PC-9 (cell line): ENCODE measurements at regions not wholly inside any gene's neighbourhood (a gene's known extent, or its start where the extent isn't known, plus 50 kb on each side); places are given as distances from the start of the nearest gene placed in this dataset.
"Not testable (repeated sequence)": the region's sequence is repeated elsewhere in the genome, so short reads cannot be mapped to it uniquely, and the experiment has no call there.

Experiments used
- BruUV-seq: library from RNA; stranded (reverse); fragments of 400-500 nt; replicated peaks from 2 replicates; lab custom pipeline; 2021; lab: Mats Ljungman, UMichigan
- CTCF ChIA-PET: fragments of 300-600 bp; sonication (Branson Sonifier 250); formaldehyde crosslinking; loops from one replicate; lab custom pipeline; 2022; ENCODE audit warnings: antibody characterized with exemption; lab: Charles Lee
- POLR2A ChIA-PET: fragments of 300-600 bp; sonication (Branson Sonifier 250); formaldehyde crosslinking; loops from one replicate; lab custom pipeline; 2022; ENCODE audit warnings: antibody characterized with exemption; ENCODE audit not compliant: unreplicated experiment; lab: Charles Lee
- DNase-seq, 2 experiments: peaks; one replicate each; pipeline versions ENCODE4 v3.0.0 to v3.0.0-alpha.2; 2015 to 2022; ENCODE audit warnings: mixed read lengths in 1 of 2
- H2AFZ ChIP-seq: fragments of 200-600 bp; sonication (generic); 2 replicates; pipeline ENCODE4 v1.8.1; 2017; ENCODE audit warnings: antibody characterized with exemption
- H3F3A ChIP-seq: fragments of 200-600 bp; sonication (generic); 2 replicates; pipeline ENCODE4 v1.8.1; 2017; ENCODE audit warnings: antibody characterized with exemption, mild to moderate bottlenecking, low read depth; ENCODE audit not compliant: insufficient read depth
- H3K27ac ChIP-seq: fragments of 200-600 bp; sonication (generic); 2 replicates; pipeline ENCODE4 v1.6.1; 2016; ENCODE audit warnings: mixed run types
- H3K27me3 ChIP-seq: fragments of 200-600 bp; sonication (generic); 2 replicates; pipeline ENCODE4 v1.6.1; 2016; ENCODE audit warnings: low read depth, mixed run types; ENCODE audit not compliant: insufficient read depth
- H3K36me3 ChIP-seq: fragments of 200-600 bp; sonication (generic); 2 replicates; pipeline ENCODE4 v1.6.1; 2016; ENCODE audit warnings: low read depth, mixed run types
- H3K4me1 ChIP-seq: fragments of 200-600 bp; sonication (generic); replicated peaks from 2 replicates; pipeline ENCODE4 v1.6.1; 2016; ENCODE audit warnings: mixed run types; ENCODE audit not compliant: insufficient read depth
- H3K4me2 ChIP-seq: fragments of 200-600 bp; sonication (generic); 2 replicates; pipeline ENCODE4 v1.6.1; 2017; ENCODE audit warnings: mixed run types
- H3K4me3 ChIP-seq: fragments of 200-600 bp; sonication (generic); 2 replicates; pipeline ENCODE4 v1.6.1; 2016; ENCODE audit warnings: mixed run types
- H3K79me2 ChIP-seq: fragments of 200-600 bp; sonication (generic); 2 replicates; pipeline ENCODE4 v1.6.1; 2017; ENCODE audit warnings: low read depth, mixed run types
- H3K9me2 ChIP-seq: fragments of 200-600 bp; sonication (generic); 2 replicates; pipeline ENCODE4 v1.8.1; 2017; ENCODE audit warnings: mild to moderate bottlenecking; ENCODE audit not compliant: insufficient read depth
- H3K9me3 ChIP-seq: fragments of 200-600 bp; sonication (generic); 2 replicates; pipeline ENCODE4 v1.8.1; 2016; ENCODE audit warnings: low read depth; ENCODE audit not compliant: insufficient read depth
- H4K20me1 ChIP-seq: fragments of 200-600 bp; sonication (generic); 2 replicates; pipeline ENCODE4 v1.8.1; 2017; ENCODE audit not compliant: insufficient read depth
- CTCF ChIP-seq: fragments of 200-600 bp; sonication (generic); conservative IDR thresholded peaks from 2 replicates; pipeline ENCODE4 v1.6.1; 2017; ENCODE audit warnings: mixed run types, antibody characterized with exemption, mild to moderate bottlenecking, moderate library complexity
- EZH2 ChIP-seq: fragments of 200-600 bp; sonication (generic); IDR thresholded peaks from 2 replicates; pipeline ENCODE4 v1.8.0; 2017; ENCODE audit warnings: antibody characterized with exemption, low read depth
- intact Hi-C: fragments of 100-400 bp; cut with micrococcal nuclease; formaldehyde crosslinking; loops from one replicate; pipeline ENCODE4 v1.10.0; 2022; ENCODE audit not compliant: unreplicated experiment

GRCh38 chr18:60188958-60189357 lies 183.6 kb downstream of the MC4R start:
- ChIA-PET POLR2A (no interaction called here), CTCF (no interaction called here)
- Histone ChIP-seq H3K4me2 (no peak overlapping the region), H3K9me3 (no peaks in the 10 kb centered on the region; the same call in 1 of the 2 replicates), H4K20me1 (no peaks in the 10 kb centered on the region), H3K79me2 (no peaks in the 10 kb centered on the region), H3K27ac (no peak overlapping the region), H3K9me2 (no peaks in the 10 kb centered on the region), H3F3A (no peaks in the 10 kb centered on the region), H3K4me3 (no peak overlapping the region), H2AFZ (no peak overlapping the region), H3K4me1 (no peaks in the 10 kb centered on the region), H3K36me3 (no peaks in the 10 kb centered on the region), H3K27me3 (no peaks in the 10 kb centered on the region)
- intact Hi-C loops, result no loop called here
- TF ChIP-seq EZH2, result no peak
- no peak for TF ChIP-seq CTCF
- no TSS peak for BruUV-seq
- no peak for DNase-seq

- Histone ChIP-seq H3F3A (no peaks in the 10 kb centered on the region), H3K4me2 (no peak overlapping the region), H2AFZ (no peak overlapping the region), H3K4me3 (no peak overlapping the region), H3K4me1 (no peaks in the 10 kb centered on the region), H3K36me3 (no peaks in the 10 kb centered on the region), H4K20me1 (no peaks in the 10 kb centered on the region), H3K27me3 (no peaks in the 10 kb centered on the region), H3K79me2 (no peaks in the 10 kb centered on the region), H3K9me3 (no peaks in the 10 kb centered on the region), H3K9me2 (no peaks in the 10 kb centered on the region), H3K27ac (no peak overlapping the region)
- no TSS peak for BruUV-seq
- ChIA-PET POLR2A (no interaction called here), CTCF (no interaction called here)
- no peak for DNase-seq
- TF ChIP-seq EZH2 (no peak), CTCF (no peak)
- intact Hi-C loops, result no loop called here
Observed at GRCh38 chr18:60182223-60182622, 190.4 kb downstream of the MC4R start.

- no peak for TF ChIP-seq CTCF
- no peaks in the 10 kb centered on the region for H3K27me3 ChIP-seq
- intact Hi-C loops, result no loop called here
- no peak overlapping the region for H3K27ac ChIP-seq
- H2AFZ ChIP-seq, result no peak overlapping the region
- no peaks in the 10 kb centered on the region for H3K4me1 ChIP-seq
- H3F3A ChIP-seq, result no peaks in the 10 kb centered on the region
- no TSS peak for BruUV-seq
- H3K9me3 ChIP-seq, result no peaks in the 10 kb centered on the region
- ChIA-PET POLR2A (no interaction called here), CTCF (no interaction called here)
- DNase-seq, result no peak
- H3K4me3 ChIP-seq, result no peak overlapping the region
- no peak overlapping the region for H3K4me2 ChIP-seq
- H3K36me3 ChIP-seq, result no peaks in the 10 kb centered on the region
- no peaks in the 10 kb centered on the region for H3K9me2 ChIP-seq
- no peaks in the 10 kb centered on the region for H4K20me1 ChIP-seq
- no peaks in the 10 kb centered on the region for H3K79me2 ChIP-seq
Observed at GRCh38 chr18:60180671-60181070, 191.9 kb downstream of the MC4R start.

GRCh38 chr18:60178224-60178623 lies 194.4 kb downstream of the MC4R start:
- BruUV-seq, H3K4me3 ChIP-seq, H3K9me3 ChIP-seq, H4K20me1 ChIP-seq, H3K36me3 ChIP-seq, H3K9me2 ChIP-seq, H3K4me2 ChIP-seq, H3K79me2 ChIP-seq, H3K4me1 ChIP-seq, H3K27ac ChIP-seq, CTCF ChIA-PET, H3F3A ChIP-seq, H3K27me3 ChIP-seq, DNase-seq, H2AFZ ChIP-seq, intact Hi-C loops: not testable (repeated sequence)
- POLR2A ChIA-PET, result interaction anchor here (0.6 kb wide), 1 partner anchor 9 kb away, joined by 3 read pairs; no protein-coding TSS in a partner anchor
